B cell (primary cell): ENCODE measurements at regions not wholly inside any gene's neighbourhood (a gene's known extent, or its start where the extent isn't known, plus 50 kb on each side); places are given as distances from the start of the nearest gene placed in this dataset.

Source experiments
- EZH2 ChIP-seq: IDR thresholded peaks from 2 replicates; pipeline ENCODE4 v1.6.1; 2012; ENCODE audit warnings: borderline replicate concordance, low read depth, mild to moderate bottlenecking, moderate library complexity, low read length; ENCODE audit not compliant: insufficient read depth, poor library complexity, severe bottlenecking
- TF ChIP-seq, protein P1 (sequence below): fragments of 200-600 bp; IDR thresholded peaks from one replicate; pipeline ENCODE4 v1.8.0; 2022; ENCODE audit warnings: antibody characterized with exemption, mild to moderate bottlenecking

DNA sequence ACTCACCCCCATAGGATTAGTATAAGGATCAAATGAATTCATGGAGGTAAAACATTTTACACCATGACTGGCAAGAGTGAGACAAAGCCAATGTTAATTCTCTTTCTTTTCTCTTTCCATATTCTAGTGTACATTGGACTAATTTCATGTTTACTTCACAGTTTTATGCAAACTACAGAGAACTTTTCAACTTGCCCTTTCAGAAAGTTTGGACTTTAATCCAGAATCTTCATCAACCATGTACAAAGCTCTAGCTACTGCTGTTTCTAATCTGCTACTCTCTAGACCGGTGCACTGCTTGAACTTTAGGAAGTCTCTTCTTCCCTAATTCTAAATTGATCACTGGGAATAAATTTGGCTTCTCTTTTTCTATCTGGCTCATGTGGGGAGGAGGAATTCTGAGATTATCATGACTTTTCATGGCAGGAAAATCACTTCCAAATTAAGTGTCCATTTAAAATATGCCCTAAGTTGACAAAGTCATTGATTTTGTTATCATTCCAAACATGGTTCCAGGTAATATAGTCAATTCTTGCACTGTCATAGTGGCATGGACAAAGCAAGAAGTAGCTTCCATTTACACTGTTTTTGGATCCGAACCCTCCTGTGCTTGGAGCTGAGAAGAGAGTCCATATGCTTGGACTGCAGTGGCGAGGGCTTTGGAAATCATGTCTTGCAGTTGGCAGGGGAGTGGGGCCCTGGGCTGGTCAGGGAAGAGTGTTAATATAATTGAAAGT lies 903.3 kb downstream of the CCSER2 start:
- TF ChIP-seq, protein P1, sequence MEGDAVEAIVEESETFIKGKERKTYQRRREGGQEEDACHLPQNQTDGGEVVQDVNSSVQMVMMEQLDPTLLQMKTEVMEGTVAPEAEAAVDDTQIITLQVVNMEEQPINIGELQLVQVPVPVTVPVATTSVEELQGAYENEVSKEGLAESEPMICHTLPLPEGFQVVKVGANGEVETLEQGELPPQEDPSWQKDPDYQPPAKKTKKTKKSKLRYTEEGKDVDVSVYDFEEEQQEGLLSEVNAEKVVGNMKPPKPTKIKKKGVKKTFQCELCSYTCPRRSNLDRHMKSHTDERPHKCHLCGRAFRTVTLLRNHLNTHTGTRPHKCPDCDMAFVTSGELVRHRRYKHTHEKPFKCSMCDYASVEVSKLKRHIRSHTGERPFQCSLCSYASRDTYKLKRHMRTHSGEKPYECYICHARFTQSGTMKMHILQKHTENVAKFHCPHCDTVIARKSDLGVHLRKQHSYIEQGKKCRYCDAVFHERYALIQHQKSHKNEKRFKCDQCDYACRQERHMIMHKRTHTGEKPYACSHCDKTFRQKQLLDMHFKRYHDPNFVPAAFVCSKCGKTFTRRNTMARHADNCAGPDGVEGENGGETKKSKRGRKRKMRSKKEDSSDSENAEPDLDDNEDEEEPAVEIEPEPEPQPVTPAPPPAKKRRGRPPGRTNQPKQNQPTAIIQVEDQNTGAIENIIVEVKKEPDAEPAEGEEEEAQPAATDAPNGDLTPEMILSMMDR, result no peak
- no peak for TF ChIP-seq EZH2
